GM23338 (cell line): ENCODE measurements at regions not wholly inside any gene's neighbourhood (a gene's known extent, or its start where the extent isn't known, plus 50 kb on each side); places are given as distances from the start of the nearest gene placed in this dataset.

Experiments
- ATAC-seq: fragments of 200-7000 bp; cut with Tn5 transposase; 3 replicates; pipeline ENCODE4 v1.9.1; 2020
- DNase-seq: peaks from one replicate; pipeline ENCODE4 v3.0.0-alpha.2; 2015; ENCODE audit warnings: low spot score
- H2AFZ ChIP-seq: fragments of 200-600 bp; sonication (generic); 2 replicates; pipeline ENCODE4 v1.8.0; 2016; ENCODE audit warnings: antibody characterized with exemption, mild to moderate bottlenecking, moderate library complexity
- H3F3A ChIP-seq: fragments of 200-600 bp; sonication (generic); replicated peaks from 2 replicates; pipeline ENCODE4 v1.8.0; 2017; ENCODE audit warnings: antibody characterized with exemption, mixed run types, low read depth
- H3K27ac ChIP-seq: fragments of 200-600 bp; sonication (generic); 2 replicates; pipeline ENCODE4 v1.6.1; 2016; ENCODE audit warnings: low read depth
- H3K27me3 ChIP-seq: fragments of 200-600 bp; sonication (generic); 2 replicates; pipeline ENCODE4 v1.8.0; 2016; ENCODE audit warnings: mild to moderate bottlenecking, mixed run types, moderate library complexity; ENCODE audit not compliant: insufficient read depth
- H3K36me3 ChIP-seq: fragments of 200-600 bp; sonication (generic); 2 replicates; pipeline ENCODE4 v1.8.0; 2016; ENCODE audit warnings: mild to moderate bottlenecking; ENCODE audit not compliant: insufficient read depth
- H3K4me1 ChIP-seq: fragments of 200-600 bp; sonication (generic); 2 replicates; pipeline ENCODE4 v1.8.0; 2016; ENCODE audit warnings: mild to moderate bottlenecking, moderate library complexity; ENCODE audit not compliant: insufficient read depth
- H3K4me2 ChIP-seq: fragments of 200-600 bp; sonication (generic); 2 replicates; pipeline ENCODE4 v1.7.1; 2017; ENCODE audit warnings: mixed run types
- H3K4me3 ChIP-seq: fragments of 200-600 bp; sonication (generic); 2 replicates; pipeline ENCODE4 v1.6.1; 2016; ENCODE audit warnings: mixed run types
- H3K79me2 ChIP-seq: fragments of 200-600 bp; sonication (generic); replicated peaks from 2 replicates; pipeline ENCODE4 v1.8.0; 2017; ENCODE audit warnings: mild to moderate bottlenecking; ENCODE audit not compliant: insufficient read depth
- H3K9me2 ChIP-seq: fragments of 200-600 bp; sonication (generic); 2 replicates; pipeline ENCODE4 v1.8.0; 2017; ENCODE audit not compliant: insufficient read depth
- H4K20me1 ChIP-seq: fragments of 200-600 bp; sonication (generic); replicated peaks from 2 replicates; pipeline ENCODE4 v1.8.0; 2017; ENCODE audit warnings: mild to moderate bottlenecking; ENCODE audit not compliant: insufficient read depth
- H3K27ac Mint-ChIP-seq: 2 replicates; pipeline ENCODE4 v1.8.0; 2020; ENCODE audit warnings: inconsistent platforms, mild to moderate bottlenecking, moderate library complexity, mixed read lengths
- H3K27me3 Mint-ChIP-seq: 3 replicates; pipeline ENCODE4 v1.8.0; 2022; ENCODE audit warnings: low read depth, mild to moderate bottlenecking, moderate library complexity, mixed read lengths, inconsistent platforms; ENCODE audit not compliant: insufficient read depth, poor library complexity
- H3K36me3 Mint-ChIP-seq: 3 replicates; pipeline ENCODE4 v1.8.0; 2021; ENCODE audit warnings: low read depth, mild to moderate bottlenecking, inconsistent platforms, moderate library complexity, mixed read lengths
- H3K4me1 Mint-ChIP-seq: 3 replicates; pipeline ENCODE4 v1.8.0; 2020; ENCODE audit warnings: mild to moderate bottlenecking, inconsistent platforms, mixed read lengths
- H3K4me3 Mint-ChIP-seq: 3 replicates; pipeline ENCODE4 v1.8.0; 2021; ENCODE audit warnings: moderate library complexity, mild to moderate bottlenecking, inconsistent platforms, mixed read lengths
- H3K9me3 Mint-ChIP-seq: 3 replicates; pipeline ENCODE4 v1.8.0; 2020; ENCODE audit warnings: moderate library complexity, mild to moderate bottlenecking, inconsistent platforms, mixed read lengths
- CREB1 ChIP-seq: fragments of 250-450 bp; sonication (Bioruptor Pico); IDR thresholded peaks from 2 replicates; pipeline ENCODE4 v1.5.0; 2020; ENCODE audit warnings: low read depth, mild to moderate bottlenecking, moderate library complexity
- CTCF ChIP-seq, 2 experiments: fragments of 200-600 bp in 1 of 2; sonication (generic) in 1 of 2; conservative IDR thresholded peaks; 2 replicates each; pipeline versions ENCODE4 v1.5.1 to v1.6.1; 2016 to 2017; ENCODE audit warnings: antibody characterized with exemption in 2 of 2, low read depth in 2 of 2, mild to moderate bottlenecking in 2 of 2, moderate library complexity in 1 of 2
- EZH2 ChIP-seq: fragments of 200-600 bp; sonication (generic); IDR thresholded peaks from one replicate; pipeline ENCODE4 v1.8.0; 2017; ENCODE audit warnings: antibody characterized with exemption, mild to moderate bottlenecking, low read depth; ENCODE audit not compliant: unreplicated experiment
- NANOG ChIP-seq: IDR thresholded peaks from 2 replicates; pipeline ENCODE4 v1.6.1; 2016; ENCODE audit warnings: antibody characterized with exemption, borderline replicate concordance
- POLR2AphosphoS5 ChIP-seq: IDR thresholded peaks from 2 replicates; pipeline ENCODE4 v1.6.1; 2016; ENCODE audit warnings: antibody characterized with exemption, low read depth
- STAT1 ChIP-seq: IDR thresholded peaks from one replicate; pipeline ENCODE4 v1.6.1; 2016; ENCODE audit warnings: antibody characterized with exemption; ENCODE audit not compliant: unreplicated experiment
- ZNF114 ChIP-seq: fragments of 250-450 bp; sonication (Bioruptor Pico); IDR thresholded peaks from 2 replicates; pipeline ENCODE4 v1.5.0; 2020; ENCODE audit warnings: mild to moderate bottlenecking, moderate library complexity
- ZNF462 ChIP-seq: fragments of 250-450 bp; sonication (Bioruptor Pico); IDR thresholded peaks from 2 replicates; pipeline ENCODE4 v1.5.0; 2020; ENCODE audit warnings: mild to moderate bottlenecking, moderate library complexity

- TF ChIP-seq ZNF462 (CRISPR knock-in tag) (no peak), POLR2AphosphoS5 (no peak)
Measured at GRCh38 chr2:41119489-41119888, 667.6 kb upstream of the SLC8A1 start (continued).

GRCh38 chr2:41123341-41123740 is 671.5 kb upstream of the SLC8A1 start:
- H3K36me3 Mint-ChIP-seq, result peaks cover 10% of the 10 kb centered on the region
- peaks cover 15% of the 10 kb centered on the region for H3K9me3 Mint-ChIP-seq
- H3K4me3 ChIP-seq, result no peak overlapping the region
- H3F3A ChIP-seq, result no peaks in the 10 kb centered on the region
- no peaks in the 10 kb centered on the region for H3K79me2 ChIP-seq
- no peak overlapping the region for H3K4me3 Mint-ChIP-seq
- no peak overlapping the region for H2AFZ ChIP-seq
- H4K20me1 ChIP-seq, result no peaks in the 10 kb centered on the region
- H3K4me2 ChIP-seq, result no peak overlapping the region
- 0 out of 2 replicates have a peak, but pooled peaks cover 3% of the 10 kb centered on the region for H3K36me3 ChIP-seq
- H3K27me3 Mint-ChIP-seq, result peaks cover 2% of the 10 kb centered on the region
- no peak overlapping the region for H3K27ac Mint-ChIP-seq
- H3K9me2 ChIP-seq, result peaks cover 4% of the 10 kb centered on the region; the same call in 1 of the 2 replicates
- ATAC-seq (no peak), DNase-seq (no peak)
- peaks cover 3% of the 10 kb centered on the region; the same call in 1 of the 3 replicates for H3K4me1 Mint-ChIP-seq
- no peak overlapping the region for H3K27ac ChIP-seq
- no peaks in the 10 kb centered on the region for H3K27me3 ChIP-seq
- H3K4me1 ChIP-seq, result no peaks in the 10 kb centered on the region
- TF ChIP-seq STAT1 (no peak), POLR2AphosphoS5 (no peak), CREB1 (CRISPR knock-in tag) (no peak), ZNF462 (CRISPR knock-in tag) (no peak), NANOG (no peak), EZH2 (no peak), CTCF (conservative IDR thresholded peaks at IDR 0.05; ENCODE audit: low read depth in 2 of 2) (no peak), ZNF114 (CRISPR knock-in tag) (no peak)
